Urinary bladder (tissue), 3 donors: ENCODE measurements at regions not wholly inside any gene's neighbourhood (a gene's known extent, or its start where the extent isn't known, plus 50 kb on each side); places are given as distances from the start of the nearest gene placed in this dataset.

Experiments
- DNase-seq: peaks from one replicate; pipeline ENCODE4 v3.0.0-alpha.2; 2015; ENCODE audit errors: extremely low spot score
- H3K27ac ChIP-seq: one replicate; pipeline ENCODE4 v1.5.1; 2013; ENCODE audit warnings: low read depth, mild to moderate bottlenecking, moderate library complexity
- H3K36me3 ChIP-seq: one replicate; pipeline ENCODE4 v1.6.1; 2013; ENCODE audit warnings: mild to moderate bottlenecking, moderate library complexity; ENCODE audit not compliant: insufficient read depth
- H3K4me1 ChIP-seq: one replicate; pipeline ENCODE4 v1.6.1; 2013; ENCODE audit warnings: mild to moderate bottlenecking, moderate library complexity; ENCODE audit not compliant: insufficient read depth
- H3K4me3 ChIP-seq: one replicate; pipeline ENCODE4 v1.5.1; 2013; ENCODE audit warnings: low read depth, low read length
- WGBS: extraction: QIAGEN DNeasy Blood & Tissue Kit; methylation state at CpG from one replicate; pipeline ENCODE4 v1.1.7; 2013; 5-methylcytosine and 5-hydroxymethylcytosine counted together
- donor health status: healthy with polysubstance abuse.
- donor health status: healthy.

DNA sequence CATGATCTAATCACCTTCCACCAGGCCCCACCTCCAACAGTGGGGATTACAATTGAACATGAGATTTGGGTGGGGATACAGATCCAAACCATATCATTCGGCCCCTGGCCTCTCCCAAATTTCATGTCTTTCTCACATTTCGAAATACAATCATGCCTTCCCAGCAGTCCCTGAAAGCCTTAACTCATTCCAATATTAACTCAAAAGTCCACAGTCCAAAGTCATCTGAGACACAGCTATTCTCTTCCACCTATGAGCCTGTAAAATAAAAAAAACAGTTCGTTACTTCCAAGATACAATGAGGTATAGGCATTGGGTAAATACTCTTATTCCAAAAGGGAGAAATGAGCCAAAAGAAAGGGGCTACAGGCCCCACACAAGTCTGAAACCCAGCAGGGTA, 222.6 kb downstream of the SOD2 start:
- no peak for DNase-seq
- WGBS: 87% methylated on average over 3 of the region's 3 CpGs
- H3K36me3 ChIP-seq: no peaks in the 10 kb centered on the region
- no peaks in the 10 kb centered on the region for H3K4me1 ChIP-seq
- no peak overlapping the region for H3K4me3 ChIP-seq
- H3K27ac ChIP-seq: no peak overlapping the region

DNA sequence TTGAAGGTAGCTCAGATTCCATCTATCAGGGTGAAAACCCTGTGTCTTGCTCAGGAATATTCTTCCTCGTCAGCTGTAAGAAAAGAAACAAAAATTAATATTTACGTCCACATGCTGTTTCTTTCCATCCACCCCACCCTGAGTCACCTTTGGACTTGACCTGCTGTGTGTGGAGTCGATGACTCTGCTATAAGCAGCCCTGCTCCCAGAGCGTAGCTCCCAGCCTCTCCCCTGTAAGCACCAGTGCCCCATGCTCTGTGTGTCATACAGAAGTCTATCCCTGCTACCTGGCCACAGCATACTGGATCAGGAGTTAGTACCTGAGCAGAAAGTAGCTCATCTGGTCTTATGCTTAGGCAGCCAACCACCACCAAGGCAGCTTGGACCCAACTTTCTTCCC, 223.6 kb downstream of the SOD2 start:
- WGBS: 92% methylated on average over 4 of the region's 4 CpGs
- H3K27ac ChIP-seq: no peak overlapping the region

DNA sequence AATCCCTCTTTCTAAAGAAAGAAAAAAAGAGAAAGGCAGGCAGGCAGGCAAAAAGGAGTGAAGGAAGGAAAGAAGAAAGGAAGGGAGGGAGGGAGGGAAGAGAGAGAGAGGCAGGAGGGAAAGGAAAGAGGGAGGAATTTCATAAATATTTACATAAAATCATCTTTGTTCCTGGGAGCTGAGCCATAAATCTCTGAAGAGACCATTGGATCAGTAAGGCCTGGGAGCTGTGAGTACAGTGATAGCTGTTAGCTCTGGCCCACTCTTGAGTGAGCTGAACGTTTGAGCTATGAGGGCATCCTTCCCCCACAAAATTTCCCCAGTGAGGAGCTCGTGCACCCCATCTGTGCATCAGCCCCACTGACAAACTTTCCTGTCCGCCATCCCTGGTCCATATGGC, 224.0 kb downstream of the SOD2 start:
- no peak for DNase-seq
- Histone ChIP-seq H3K36me3 (no peaks in the 10 kb centered on the region), H3K4me1 (no peaks in the 10 kb centered on the region), H3K4me3 (no peak overlapping the region), H3K27ac (no peak overlapping the region)
- 68% methylated on average over 3 of the region's 3 CpGs for WGBS

More for the DNA sequence above, 223.6 kb downstream of the SOD2 start:
- no peak overlapping the region for H3K4me3 ChIP-seq
- H3K36me3 ChIP-seq: no peaks in the 10 kb centered on the region
- DNase-seq: no peak
- H3K4me1 ChIP-seq: no peaks in the 10 kb centered on the region

DNA sequence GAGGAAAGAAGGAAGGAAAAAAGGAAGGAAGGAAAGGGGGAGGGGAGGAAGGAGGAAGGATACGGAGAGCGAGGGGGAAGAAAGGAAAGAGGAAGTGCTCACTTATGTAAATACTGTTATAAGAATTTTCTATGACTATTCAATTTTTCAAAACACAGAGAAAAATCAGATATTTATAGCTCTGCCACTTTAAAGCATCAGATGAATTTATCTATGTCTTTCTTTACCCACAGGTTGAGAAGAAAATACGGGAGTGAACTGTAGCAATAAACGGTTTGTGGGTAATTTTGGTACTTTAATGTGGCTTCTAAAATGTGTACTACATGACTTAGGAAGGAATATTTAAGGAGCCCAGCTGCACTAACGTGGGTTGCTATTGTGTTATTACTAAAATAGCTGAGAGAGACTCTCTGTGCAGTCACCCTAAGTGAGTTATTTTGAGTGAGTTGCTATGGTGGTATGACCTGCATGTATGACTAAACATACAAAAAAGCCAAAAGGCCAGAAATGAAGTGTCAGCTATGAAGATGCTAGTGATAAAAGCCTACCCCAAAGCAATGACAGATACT, 225.5 kb downstream of the SOD2 start:
- Histone ChIP-seq H3K4me3 (no peak overlapping the region), H3K27ac (no peak overlapping the region), H3K36me3 (no peaks in the 10 kb centered on the region), H3K4me1 (no peaks in the 10 kb centered on the region)
- 63% methylated on average over 5 of the region's 5 CpGs for WGBS
- no peak for DNase-seq

DNA sequence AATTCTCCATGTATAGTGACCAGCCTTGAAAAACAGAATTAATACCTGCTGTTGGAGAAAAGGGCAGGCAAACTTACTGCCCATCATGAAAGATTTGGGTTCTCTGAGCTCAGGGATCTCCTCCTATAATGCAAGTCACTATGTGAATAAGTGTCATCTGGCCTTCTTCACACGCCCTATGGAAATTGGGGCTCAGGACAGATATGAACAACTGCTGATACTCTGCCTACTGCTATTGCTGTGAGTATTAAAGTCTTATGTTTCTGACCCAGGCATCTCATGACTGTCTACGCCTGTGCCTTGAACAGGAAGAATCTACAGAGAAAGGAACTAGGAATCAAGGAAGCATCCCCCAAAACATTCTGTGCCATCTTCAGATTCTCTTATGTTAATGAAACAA, 226.1 kb downstream of the SOD2 start:
- Histone ChIP-seq H3K27ac (no peak overlapping the region), H3K4me3 (no peak overlapping the region), H3K4me1 (no peaks in the 10 kb centered on the region), H3K36me3 (no peaks in the 10 kb centered on the region)
- 66% methylated on average over 2 of the region's 2 CpGs for WGBS
- no peak for DNase-seq

DNA sequence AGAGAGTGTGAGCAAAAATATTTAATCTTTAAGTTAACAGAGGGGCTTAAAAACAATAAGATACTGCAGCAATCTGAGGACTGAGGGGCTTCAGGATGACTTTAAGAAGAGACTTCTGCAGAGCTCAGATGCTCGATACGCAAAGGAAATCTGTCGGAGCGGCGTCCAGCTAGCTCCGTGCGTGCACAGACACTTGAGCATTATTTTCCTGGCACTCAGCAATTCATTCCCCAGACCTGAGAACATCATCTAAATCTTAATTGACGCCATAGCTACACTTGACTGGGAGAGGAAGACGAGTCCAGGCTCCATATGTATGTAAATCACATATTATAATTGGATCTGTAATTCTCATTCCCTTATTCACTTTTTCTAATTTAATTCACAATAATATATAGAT, 228.2 kb downstream of the SOD2 start:
- no peak for DNase-seq
- H3K27ac ChIP-seq: no peak overlapping the region
- no peaks in the 10 kb centered on the region for H3K4me1 ChIP-seq
- no peaks in the 10 kb centered on the region for H3K36me3 ChIP-seq
- H3K4me3 ChIP-seq: no peak overlapping the region
- 74% methylated on average over 9 of the region's 9 CpGs for WGBS

DNA sequence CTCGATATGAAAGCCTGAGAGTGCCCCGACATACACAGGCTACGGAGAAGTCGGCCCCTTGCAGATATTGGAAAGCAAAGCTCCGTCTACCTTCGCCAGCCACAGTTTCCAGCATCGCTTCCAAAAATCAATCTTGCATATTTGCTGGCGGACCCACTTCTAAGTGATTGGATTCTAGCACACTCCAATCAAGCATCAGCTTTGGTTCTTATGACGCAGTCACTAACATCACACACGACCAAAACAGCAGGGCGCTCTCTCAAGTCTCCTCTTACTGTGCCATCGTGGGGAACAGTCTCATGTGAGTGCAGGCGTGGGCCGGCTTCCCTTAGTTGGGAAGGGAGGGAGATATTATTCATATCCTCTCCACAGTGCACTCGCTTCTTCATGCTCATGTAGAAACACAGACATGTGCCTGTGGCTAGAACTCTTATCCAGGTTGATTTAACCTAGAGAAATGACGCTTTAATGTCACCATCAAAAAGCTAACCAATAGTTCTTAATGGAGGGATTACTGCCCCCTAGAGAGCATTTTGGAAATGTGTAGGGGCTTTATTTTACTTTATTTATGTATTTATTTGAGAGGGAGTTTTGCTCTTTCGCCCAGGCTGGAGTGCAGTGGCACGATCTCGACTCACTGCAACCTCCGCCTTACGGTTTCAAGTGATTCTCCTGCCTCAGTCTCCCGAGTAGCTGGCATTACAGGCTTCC, 229.8 kb downstream of the SOD2 start:
- H3K4me3 ChIP-seq: no peak overlapping the region
- H3K27ac ChIP-seq: no peak overlapping the region
- no peak for DNase-seq
- H3K4me1 ChIP-seq: no peaks in the 10 kb centered on the region
- 88% methylated on average over 22 of the region's 22 CpGs for WGBS
- H3K36me3 ChIP-seq: no peaks in the 10 kb centered on the region

DNA sequence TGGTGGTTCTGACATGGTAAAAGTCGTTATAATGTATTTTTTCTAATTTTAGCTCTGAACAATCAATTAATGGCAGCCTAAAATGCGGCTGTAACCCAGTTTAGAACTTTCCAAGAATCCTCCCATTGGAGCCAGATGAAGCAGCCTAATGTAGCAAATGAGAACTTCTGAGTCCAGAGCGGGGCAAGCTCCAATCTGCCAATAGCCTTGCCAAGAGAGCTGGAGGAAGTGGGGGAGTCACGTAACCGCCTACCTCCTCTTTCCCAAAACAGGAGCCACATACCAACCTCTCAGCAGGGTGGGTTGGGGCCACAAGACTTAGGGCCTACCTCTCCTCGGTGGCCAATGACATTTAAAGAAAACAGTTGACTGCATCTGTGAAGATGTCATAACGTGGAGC, 230.6 kb downstream of the SOD2 start:
- no peaks in the 10 kb centered on the region for H3K36me3 ChIP-seq
- H3K4me1 ChIP-seq: no peaks in the 10 kb centered on the region
- H3K27ac ChIP-seq: no peak overlapping the region
- no peak for DNase-seq
- 83% methylated on average over 7 of the region's 7 CpGs for WGBS
- no peak overlapping the region for H3K4me3 ChIP-seq

DNA sequence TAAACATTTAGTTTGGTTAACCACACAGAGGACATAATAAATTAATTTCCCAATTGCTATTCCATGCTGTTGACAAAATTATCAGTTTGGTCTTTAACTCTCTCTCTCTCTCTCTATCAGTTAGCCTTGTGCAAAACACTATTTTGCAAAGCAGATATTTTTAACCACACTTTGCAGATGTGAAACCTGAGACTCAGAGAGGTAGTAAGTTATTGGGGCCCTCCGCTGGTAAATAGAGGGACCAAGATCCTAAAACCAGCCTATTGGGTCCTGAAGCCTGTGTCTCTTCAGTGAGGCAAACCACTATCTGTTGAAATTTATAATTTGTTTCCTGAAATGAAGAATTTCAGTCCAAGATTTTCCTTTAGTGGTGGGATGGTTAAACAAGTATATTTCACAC, 231.0 kb downstream of the SOD2 start:
- no peaks in the 10 kb centered on the region for H3K4me1 ChIP-seq
- H3K36me3 ChIP-seq: no peaks in the 10 kb centered on the region
- WGBS: 90% methylated on average over 1 of the region's 1 CpG
- no peak overlapping the region for H3K27ac ChIP-seq
- no peak overlapping the region for H3K4me3 ChIP-seq
- DNase-seq: no peak

DNA sequence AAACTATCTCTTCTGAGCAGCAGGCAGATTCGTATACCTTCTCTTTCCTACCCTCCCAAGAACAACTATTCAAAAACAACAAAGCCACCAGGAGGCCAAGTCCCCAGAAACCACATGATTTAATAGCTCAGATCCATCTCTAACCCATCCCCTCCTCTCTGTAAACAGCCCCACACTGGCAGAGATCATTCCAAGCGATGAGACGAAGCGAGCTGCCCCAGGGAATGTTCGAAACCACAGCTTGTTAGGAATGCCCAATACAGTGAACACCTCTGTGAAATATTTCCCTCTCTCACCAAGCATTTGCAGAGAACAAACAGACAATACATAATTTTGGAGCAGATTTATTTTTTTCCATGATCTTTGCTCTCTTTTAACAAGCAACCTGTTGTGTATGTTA, 231.8 kb downstream of the SOD2 start:
- Histone ChIP-seq H3K27ac (no peak overlapping the region), H3K4me3 (no peak overlapping the region), H3K4me1 (no peaks in the 10 kb centered on the region), H3K36me3 (no peaks in the 10 kb centered on the region)
- DNase-seq: no peak
- 69% methylated on average over 5 of the region's 5 CpGs for WGBS

DNA sequence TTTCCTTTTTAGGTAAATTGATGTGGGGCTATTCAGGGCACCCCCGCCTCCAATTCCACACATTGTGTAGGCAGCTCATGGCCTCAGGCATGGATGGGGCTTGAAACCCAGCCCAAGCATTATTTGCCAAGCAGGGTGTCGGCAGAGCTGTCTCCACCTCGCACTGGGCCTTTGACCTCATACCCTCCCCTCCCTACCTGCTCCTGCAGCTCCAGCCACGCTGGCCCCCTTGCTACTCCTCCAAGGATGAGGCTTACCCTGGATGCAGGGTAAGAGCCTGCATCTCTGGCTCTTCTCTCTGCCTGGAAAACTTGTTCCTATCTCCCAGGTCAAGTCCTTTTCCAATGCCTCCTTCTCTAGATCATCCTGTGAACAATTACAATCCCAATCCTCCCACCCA, 232.6 kb downstream of the SOD2 start:
- Histone ChIP-seq H3K4me3 (no peak overlapping the region), H3K36me3 (no peaks in the 10 kb centered on the region), H3K4me1 (no peaks in the 10 kb centered on the region), H3K27ac (no peak overlapping the region)
- DNase-seq: no peak
- WGBS: 77% methylated on average over 4 of the region's 4 CpGs

DNA sequence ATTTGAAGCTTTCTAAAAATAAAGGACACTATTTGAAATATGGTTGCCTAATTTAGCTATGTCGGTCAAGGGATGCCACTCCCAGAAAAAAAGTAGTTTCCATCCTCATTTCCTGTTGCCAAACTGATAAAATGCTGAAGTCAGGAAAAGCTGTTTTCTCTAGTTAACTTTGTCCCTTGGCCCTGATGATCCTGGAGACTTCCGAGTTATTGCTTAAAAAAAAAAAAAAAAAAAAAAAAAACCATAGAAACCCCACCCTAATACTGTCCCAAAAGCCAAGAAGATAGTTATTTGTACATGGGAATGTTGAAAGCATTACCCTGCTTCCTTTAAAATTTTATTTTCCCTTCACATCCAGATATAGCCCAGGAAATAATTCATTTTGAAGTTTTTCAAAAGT, 236.7 kb downstream of the SOD2 start:
- H3K27ac ChIP-seq: no peak overlapping the region
- 34% methylated on average over 2 of the region's 2 CpGs for WGBS
- H3K36me3 ChIP-seq: no peaks in the 10 kb centered on the region
- no peaks in the 10 kb centered on the region for H3K4me1 ChIP-seq
- no peak overlapping the region for H3K4me3 ChIP-seq
- no peak for DNase-seq

DNA sequence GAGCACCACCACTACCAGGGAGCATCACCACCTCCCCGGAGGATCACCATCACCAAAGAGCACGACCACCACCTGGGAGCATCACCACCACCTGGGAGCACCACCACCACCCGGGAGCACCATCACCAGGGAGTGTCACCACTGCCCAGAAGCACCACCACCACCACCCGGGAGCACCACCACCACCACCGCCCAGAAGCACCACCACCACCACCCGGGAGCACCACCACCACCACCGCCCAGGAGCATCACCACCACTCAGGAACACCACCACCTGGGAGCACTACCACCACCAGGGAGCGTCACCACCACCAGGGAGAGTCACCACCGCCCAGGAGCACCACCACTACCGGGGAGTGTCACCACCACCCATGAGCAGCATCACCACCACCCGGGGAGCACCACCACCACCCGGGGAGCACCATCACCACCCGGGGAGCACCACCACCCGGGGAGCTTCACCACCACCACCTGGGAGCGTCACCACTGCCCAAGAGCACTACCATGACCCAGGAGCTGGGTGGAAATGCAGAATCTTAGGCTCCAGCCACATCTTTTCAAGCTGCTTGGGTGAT, 237.3 kb downstream of the SOD2 start:
- Histone ChIP-seq H3K36me3 (no peaks in the 10 kb centered on the region), H3K4me1 (no peaks in the 10 kb centered on the region), H3K4me3 (no peak overlapping the region), H3K27ac (no peak overlapping the region)
- WGBS: 93% methylated on average over 15 of the region's 15 CpGs
- DNase-seq: no peak

DNA sequence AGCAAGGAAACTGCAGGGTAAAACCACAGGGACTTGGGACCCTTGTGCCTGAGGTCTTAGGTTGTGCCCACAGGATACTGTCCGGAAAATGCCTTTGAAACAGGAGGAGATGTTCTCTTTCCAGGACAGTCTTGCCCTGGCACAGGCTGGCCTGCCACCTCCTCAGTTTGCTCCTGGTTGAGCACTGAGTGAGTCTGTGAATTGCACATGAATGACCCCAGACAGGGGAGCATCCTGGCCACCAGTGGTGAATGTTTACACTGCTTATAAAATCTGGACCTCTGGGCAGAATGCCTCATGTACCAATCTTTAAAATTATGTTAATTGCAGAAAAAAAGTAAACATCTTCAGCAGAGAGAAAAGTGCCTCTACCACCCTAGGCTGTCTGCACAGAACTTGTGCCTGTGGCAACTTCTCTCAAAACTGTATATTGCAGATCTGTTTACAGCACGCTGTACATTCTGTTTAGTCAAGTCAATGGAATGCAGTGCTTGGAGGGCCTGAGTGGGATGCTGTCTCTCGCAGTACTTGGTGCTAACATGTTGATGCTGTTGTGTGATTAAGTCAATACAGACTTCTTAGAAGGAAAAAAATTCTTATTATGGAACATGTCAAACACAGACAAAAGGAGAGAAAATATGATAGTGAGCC, 242.1 kb downstream of the SOD2 start:
- WGBS: 19% methylated on average over 3 of the region's 3 CpGs

More for the DNA sequence above, 242.1 kb downstream of the SOD2 start:
- H3K4me3 ChIP-seq: no peak overlapping the region
- no peak overlapping the region for H3K27ac ChIP-seq
- H3K4me1 ChIP-seq: no peaks in the 10 kb centered on the region
- peak; percentile 25 for DNase-seq
- no peaks in the 10 kb centered on the region for H3K36me3 ChIP-seq
